ENCODE measurements at regions not wholly inside any gene's neighbourhood (a gene's known extent, or its start where the extent isn't known, plus 50 kb on each side); places are given as distances from the start of the nearest gene placed in this dataset.

GRCh38 chr22:10781571-10782403, 4746.2 kb upstream of the OR11H1 start:
- Histone ChIP-seq H4K20me1 (ENCODE audit: control insufficient read depth, insufficient read depth, low read depth, low read length) (no peaks in the 10 kb centered on the region), H3K27me3 (ENCODE audit: control insufficient read depth, low read length) (no peaks in the 10 kb centered on the region), H3K9me2 (replicated peaks; ENCODE audit: control insufficient read depth, low read length) (no peaks in the 10 kb centered on the region), H3K36me3 (ENCODE audit: control insufficient read depth, low read length) (no peaks in the 10 kb centered on the region), H3K4me1 (ENCODE audit: control insufficient read depth, low read length) (no peaks in the 10 kb centered on the region), H3F3A (ENCODE audit: control insufficient read depth, insufficient read depth) (no peaks in the 10 kb centered on the region), H3K9me3 (ENCODE audit: control insufficient read depth, insufficient read depth, low read length) (peaks cover 28% of the 10 kb centered on the region; the same call in 1 of the 2 replicates), H3K27ac (ENCODE audit: low read depth, low read length) (no peak overlapping the region), H3K4me2 (ENCODE audit: low read length) (no peak overlapping the region), H3K79me2 (ENCODE audit: control insufficient read depth, low read length) (no peaks in the 10 kb centered on the region), H3K4me3 (ENCODE audit: low read length) (no peak overlapping the region)
- TF ChIP-seq CTCF (IDR thresholded peaks at IDR 0.05; ENCODE audit: low read depth, low read length, poor library complexity, severe bottlenecking) (no peak), EZH2phosphoT487 (IDR thresholded peaks at IDR 0.05; ENCODE audit: borderline replicate concordance, low read length) (no peak)
